GM12878 (cell line): ENCODE measurements at regions not wholly inside any gene's neighbourhood (a gene's known extent, or its start where the extent isn't known, plus 50 kb on each side); places are given as distances from the start of the nearest gene placed in this dataset.

Experiments used
- EP300 ChIP-seq, 2 experiments: fragments of 150-350 bp in 1 of 2; IDR thresholded peaks; 2 replicates each; pipeline ENCODE4 v1.6.1; 2011 to 2012; ENCODE audit warnings: low read depth in 2 of 2, low read length in 2 of 2, borderline replicate concordance in 1 of 2, improper control_type of control experiment in 1 of 2, inconsistent platforms in 1 of 2; ENCODE audit not compliant: control insufficient read depth in 1 of 2
- RBBP5 ChIP-seq: fragments of 200-600 bp; sonication (generic); conservative IDR thresholded peaks from 2 replicates; pipeline ENCODE4 v1.6.1; 2016
- TF ChIP-seq, protein P1 (sequence below), 3 experiments: IDR thresholded peaks in 2 of 3; conservative IDR thresholded peaks in 1 of 3; 2 replicates each; pipeline ENCODE4 v1.5.1; 2011; ENCODE audit warnings: low read depth in 3 of 3, low read length in 3 of 3, mild to moderate bottlenecking in 3 of 3, control low read depth in 2 of 3, moderate library complexity in 2 of 3, inconsistent platforms in 1 of 3, mixed read lengths in 1 of 3; ENCODE audit not compliant: control insufficient read depth in 2 of 3, insufficient read depth in 1 of 3; ENCODE audit errors: extremely low read depth in 1 of 3

GRCh38 chr6:155779456-155779855 lies 323.8 kb upstream of the NOX3 start:
- TF ChIP-seq, protein P1, sequence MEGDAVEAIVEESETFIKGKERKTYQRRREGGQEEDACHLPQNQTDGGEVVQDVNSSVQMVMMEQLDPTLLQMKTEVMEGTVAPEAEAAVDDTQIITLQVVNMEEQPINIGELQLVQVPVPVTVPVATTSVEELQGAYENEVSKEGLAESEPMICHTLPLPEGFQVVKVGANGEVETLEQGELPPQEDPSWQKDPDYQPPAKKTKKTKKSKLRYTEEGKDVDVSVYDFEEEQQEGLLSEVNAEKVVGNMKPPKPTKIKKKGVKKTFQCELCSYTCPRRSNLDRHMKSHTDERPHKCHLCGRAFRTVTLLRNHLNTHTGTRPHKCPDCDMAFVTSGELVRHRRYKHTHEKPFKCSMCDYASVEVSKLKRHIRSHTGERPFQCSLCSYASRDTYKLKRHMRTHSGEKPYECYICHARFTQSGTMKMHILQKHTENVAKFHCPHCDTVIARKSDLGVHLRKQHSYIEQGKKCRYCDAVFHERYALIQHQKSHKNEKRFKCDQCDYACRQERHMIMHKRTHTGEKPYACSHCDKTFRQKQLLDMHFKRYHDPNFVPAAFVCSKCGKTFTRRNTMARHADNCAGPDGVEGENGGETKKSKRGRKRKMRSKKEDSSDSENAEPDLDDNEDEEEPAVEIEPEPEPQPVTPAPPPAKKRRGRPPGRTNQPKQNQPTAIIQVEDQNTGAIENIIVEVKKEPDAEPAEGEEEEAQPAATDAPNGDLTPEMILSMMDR (IDR thresholded peaks at IDR 0.05 in 2 of 3, conservative IDR thresholded peaks at IDR 0.05 in 1 of 3; ENCODE audit: control insufficient read depth in 2 of 3, extremely low read depth in 1 of 3, insufficient read depth in 1 of 3, low read depth in 3 of 3, low read length in 3 of 3), result no peak
- TF ChIP-seq EP300 (IDR thresholded peaks at IDR 0.05; ENCODE audit: borderline replicate concordance in 1 of 2, control insufficient read depth in 1 of 2, low read depth in 2 of 2, low read length in 2 of 2), result no peak
- TF ChIP-seq RBBP5, result no peak
